ENCODE measurements at regions not wholly inside any gene's neighbourhood (a gene's known extent, or its start where the extent isn't known, plus 50 kb on each side); places are given as distances from the start of the nearest gene placed in this dataset.

GRCh38 chrX:146456058-146456457 is 353.5 kb upstream of the CXorf51B start:
- H3K27ac Mint-ChIP-seq = no peak overlapping the region
- H3K36me3 Mint-ChIP-seq (ENCODE audit: low read depth) = no peaks in the 10 kb centered on the region
- no peaks in the 10 kb centered on the region for H3K27me3 Mint-ChIP-seq (ENCODE audit: low read depth)
- H3K9me3 Mint-ChIP-seq (ENCODE audit: insufficient read depth) = no peaks in the 10 kb centered on the region
- no peak for DNase-seq
- no peaks in the 10 kb centered on the region for H3K4me1 Mint-ChIP-seq (ENCODE audit: low read depth)
- POLR2A ChIA-PET = no interaction called here
- CTCF ChIA-PET = no interaction called here
- ATAC-seq = no peak
- H3K4me3 Mint-ChIP-seq = no peak overlapping the region

- H3K27me3 Mint-ChIP-seq (ENCODE audit: low read depth) = no peaks in the 10 kb centered on the region
- H3K4me1 Mint-ChIP-seq (ENCODE audit: low read depth) = no peaks in the 10 kb centered on the region
- DNase-seq (no peak), ATAC-seq (no peak)
- CTCF ChIA-PET = no interaction called here
- POLR2A ChIA-PET = no interaction called here
- H3K9me3 Mint-ChIP-seq (ENCODE audit: insufficient read depth) = no peaks in the 10 kb centered on the region
- H3K27ac Mint-ChIP-seq = no peak overlapping the region
- H3K4me3 Mint-ChIP-seq = no peak overlapping the region
- H3K36me3 Mint-ChIP-seq (ENCODE audit: low read depth) = no peaks in the 10 kb centered on the region
Observed at GRCh38 chrX:146477341-146477740, 332.2 kb upstream of the CXorf51B start.

GRCh38 chrX:146481735-146482134 is 327.8 kb upstream of the CXorf51B start:
- Mint-ChIP-seq H3K9me3 (ENCODE audit: insufficient read depth) (peaks cover 7% of the 10 kb centered on the region), H3K27me3 (ENCODE audit: low read depth) (no peaks in the 10 kb centered on the region), H3K36me3 (ENCODE audit: low read depth) (no peaks in the 10 kb centered on the region), H3K27ac (no peak overlapping the region), H3K4me1 (ENCODE audit: low read depth) (no peaks in the 10 kb centered on the region), H3K4me3 (no peak overlapping the region)
- ChIA-PET CTCF (no interaction called here), POLR2A (interaction anchor here (0.7 kb wide), 1 partner anchor 22 kb away, joined by 3 read pairs; no protein-coding TSS in a partner anchor)
- no peak for DNase-seq
- ATAC-seq = no peak
